Renal cortex interstitium (tissue), 11 donors: ENCODE measurements at regions not wholly inside any gene's neighbourhood (a gene's known extent, or its start where the extent isn't known, plus 50 kb on each side); places are given as distances from the start of the nearest gene placed in this dataset.
A peak's percentile ranks its signal among the peaks of the same experiment; 100 is the strongest.
"Not testable (repeated sequence)": the region's sequence is repeated elsewhere in the genome, so short reads cannot be mapped to it uniquely, and the experiment has no call there.

Experiments
- DNase-seq, 11 donors: peaks; one replicate each; pipeline ENCODE4 v3.0.0-alpha.2; 2013; ENCODE audit warnings: low read depth in 9 of 11, low spot score in 4 of 11; ENCODE audit errors: extremely low read depth in 1 of 11

DNA sequence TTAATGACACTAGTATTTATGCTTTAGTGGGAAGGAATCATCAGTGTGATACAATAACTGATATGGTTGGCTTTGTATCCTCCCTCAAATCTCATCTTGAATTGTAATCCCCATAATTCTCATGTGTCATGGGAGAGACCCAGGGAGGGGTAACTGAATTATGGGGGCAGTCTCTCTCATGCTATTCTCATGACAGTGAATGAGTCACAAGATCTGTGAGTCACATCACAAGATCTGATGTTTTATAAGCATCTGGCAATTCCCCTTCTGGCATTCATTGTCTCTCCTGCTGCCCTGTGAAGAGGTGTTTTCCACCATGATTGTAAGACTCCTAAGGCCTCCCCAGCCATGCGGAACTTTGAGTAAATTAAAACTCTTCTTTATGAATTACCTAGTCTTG lies 1760.3 kb downstream of the NCAM2 start:
- DNase-seq, result no peak

DNA sequence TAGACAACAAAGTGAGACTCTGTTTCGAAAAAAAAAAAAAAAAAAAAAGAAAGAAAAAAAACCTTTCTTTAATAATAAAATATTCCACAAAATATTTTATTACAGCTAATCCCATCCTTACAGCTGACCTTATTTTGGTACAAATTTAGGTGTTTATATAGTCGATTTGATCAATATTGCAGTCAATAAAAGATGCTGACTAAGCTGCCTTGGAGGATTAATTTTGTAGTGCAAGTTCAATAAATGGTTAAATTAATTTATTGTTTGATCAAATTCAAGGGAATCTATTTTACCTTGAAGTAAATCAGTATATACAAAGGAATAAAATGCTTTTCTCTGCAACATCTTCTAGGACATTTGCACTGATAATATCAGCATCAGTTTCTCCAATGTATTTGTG lies 1764.3 kb downstream of the NCAM2 start:
- DNase-seq, result no peak

DNA sequence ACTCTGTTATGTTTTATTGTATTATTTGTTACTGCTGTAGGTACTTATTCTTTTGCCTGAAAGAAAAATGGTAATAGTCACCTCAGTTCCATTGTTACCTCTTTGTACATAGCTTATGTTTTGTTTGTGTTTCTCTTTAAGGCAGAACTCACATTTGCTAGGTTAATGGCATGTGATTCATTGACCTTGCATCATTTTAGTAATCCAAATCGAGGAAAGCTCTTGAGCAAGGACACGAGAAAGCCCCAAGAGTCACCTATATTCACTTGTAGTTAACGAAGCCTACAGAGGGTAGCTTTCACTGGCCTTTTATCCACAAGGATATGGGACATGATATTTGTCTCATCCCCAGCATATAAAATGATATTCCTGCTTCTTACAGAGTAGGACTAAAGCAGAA lies 1765.2 kb downstream of the NCAM2 start:
- DNase-seq, result no peak

DNA sequence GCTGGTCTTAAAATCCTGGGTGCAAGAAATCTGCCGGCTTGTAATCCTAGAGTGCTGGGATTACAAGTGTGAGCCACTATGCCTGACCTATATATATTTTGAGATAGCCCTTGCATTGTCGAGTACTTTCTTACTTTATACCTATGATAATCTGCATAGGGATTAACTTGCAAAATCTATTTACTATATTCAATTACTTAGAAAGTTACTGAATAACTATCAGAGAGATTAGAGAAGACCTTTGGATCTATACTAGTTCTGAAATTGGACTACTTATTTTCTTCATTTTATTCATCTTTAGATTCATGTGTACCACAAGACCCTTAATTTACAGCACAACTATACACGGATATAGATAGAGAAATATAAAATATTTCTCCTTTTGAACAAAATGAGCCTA lies 1766.0 kb downstream of the NCAM2 start:
- DNase-seq, result no peak

DNA sequence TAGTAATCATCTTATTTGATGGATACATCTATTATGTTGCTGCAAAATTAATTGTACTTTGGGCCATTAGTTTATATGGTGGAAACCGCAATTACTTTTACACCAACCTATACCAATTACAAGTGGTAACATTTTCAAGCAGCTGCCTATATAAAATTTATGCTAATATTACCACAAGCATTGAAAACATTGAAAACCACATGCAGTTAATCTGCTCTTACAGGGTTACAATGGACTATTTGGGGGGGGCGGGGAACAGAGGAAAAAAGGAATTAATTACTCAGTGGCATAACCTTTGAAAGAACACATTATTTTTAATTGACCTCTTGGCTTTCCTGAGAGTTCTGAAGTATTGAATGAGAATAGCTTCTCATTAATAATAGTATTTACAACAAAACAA lies 1793.2 kb downstream of the NCAM2 start:
- no peak for DNase-seq

DNA sequence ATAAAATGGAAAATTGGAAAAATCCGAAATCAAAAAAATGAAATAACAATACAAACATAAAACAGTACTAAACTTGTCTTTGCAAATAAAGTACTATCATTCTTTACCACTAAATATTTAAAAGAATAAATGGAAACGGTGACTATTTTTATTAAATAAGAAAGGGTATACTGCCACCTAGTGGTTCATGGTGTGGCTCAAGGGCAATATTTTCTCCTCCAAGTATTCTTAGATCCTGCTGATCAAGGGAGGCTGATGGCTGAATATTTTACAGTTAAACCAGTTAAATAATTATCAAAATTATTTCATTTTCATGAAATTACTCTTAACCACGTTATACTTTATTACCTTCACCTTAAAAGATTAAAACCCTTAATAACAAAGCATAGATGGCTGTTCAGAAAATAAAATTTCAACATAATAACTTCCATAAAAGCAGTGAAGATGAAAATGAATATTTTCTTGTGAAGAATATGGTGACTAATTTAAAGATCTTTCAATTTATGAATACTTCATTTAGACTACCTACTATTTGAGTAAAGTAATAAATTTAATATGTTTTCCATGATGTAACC lies 1793.9 kb downstream of the NCAM2 start:
- peak in 10 of 11 donors; percentile 5 to 41 (median 24) for DNase-seq

DNA sequence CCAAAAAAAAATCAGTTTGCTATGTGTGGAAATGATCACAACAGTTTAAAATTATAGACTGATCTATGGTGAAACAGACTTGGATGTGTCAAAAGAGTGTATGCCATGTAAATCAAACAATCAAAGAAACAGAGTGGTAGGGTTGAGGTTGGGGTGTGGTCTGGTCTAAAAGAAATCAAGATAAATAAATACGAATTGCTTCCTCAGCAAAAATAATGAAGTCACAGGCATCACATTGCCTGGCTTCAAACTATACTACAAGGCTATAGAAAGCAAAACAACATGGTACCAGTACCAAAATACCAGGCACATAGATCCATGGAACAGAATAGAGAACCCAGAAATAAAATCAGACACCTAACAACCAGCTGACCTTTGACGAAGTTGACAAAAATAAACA lies 1796.9 kb downstream of the NCAM2 start:
- DNase-seq, result no peak

DNA sequence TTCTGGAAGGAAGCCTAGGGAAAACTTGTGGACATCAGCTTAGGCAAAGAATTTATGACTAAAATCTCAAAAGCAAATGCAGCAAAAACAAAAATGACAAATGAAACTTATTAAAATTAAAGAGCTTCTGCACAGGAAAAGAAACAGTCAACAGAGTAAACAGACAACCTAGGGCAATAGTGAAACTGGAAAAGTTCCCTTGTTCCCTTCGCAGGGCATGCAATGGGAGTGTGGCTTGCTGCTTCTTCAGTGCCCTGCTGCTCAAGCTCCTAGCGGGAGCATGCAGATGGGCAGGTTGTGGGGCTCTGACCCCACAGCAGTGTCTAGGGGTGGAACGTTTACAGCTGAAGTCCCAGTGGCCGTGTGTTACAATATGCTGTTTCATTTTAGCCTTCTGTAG lies 1797.4 kb downstream of the NCAM2 start:
- no peak for DNase-seq

DNA sequence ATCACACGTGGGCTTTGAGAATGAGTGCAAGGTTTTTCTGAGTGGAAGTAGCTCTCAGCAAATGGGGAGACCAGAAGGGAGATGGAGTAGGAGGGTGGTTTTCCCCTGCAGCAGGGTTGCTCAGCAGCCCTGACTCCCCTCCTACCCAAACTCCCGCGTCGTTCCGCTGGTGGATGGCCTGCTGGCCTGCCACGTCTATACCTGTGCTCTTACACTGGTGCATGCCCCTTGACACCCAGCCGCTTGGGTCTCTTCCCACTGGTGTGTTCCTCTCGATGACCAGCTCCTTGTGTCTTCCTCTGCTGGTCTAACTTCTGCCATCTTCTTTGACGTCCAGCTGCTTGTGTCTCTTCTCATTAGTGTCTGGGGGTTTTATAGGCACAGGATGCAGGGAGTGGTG lies 1797.9 kb downstream of the NCAM2 start:
- no peak for DNase-seq

DNA sequence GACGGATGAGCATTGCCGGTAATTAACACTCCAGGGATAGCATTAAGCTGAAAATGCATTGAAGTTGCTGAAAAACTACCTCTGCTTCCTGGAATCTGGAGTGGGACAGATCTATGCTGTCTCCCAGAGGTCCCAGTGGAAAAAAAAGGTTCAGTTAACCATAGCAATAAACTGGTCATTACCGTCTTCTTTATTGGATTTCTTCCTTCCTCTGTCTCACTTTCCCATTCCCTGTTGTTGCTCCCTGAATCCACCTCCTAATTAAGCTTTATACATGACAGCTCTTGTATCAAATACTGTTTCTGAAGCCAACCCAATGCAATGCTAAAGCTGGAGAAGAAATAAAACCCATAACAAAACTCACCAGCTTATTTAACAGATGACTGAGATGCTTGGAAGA lies 1805.9 kb downstream of the NCAM2 start:
- DNase-seq, result no peak

DNA sequence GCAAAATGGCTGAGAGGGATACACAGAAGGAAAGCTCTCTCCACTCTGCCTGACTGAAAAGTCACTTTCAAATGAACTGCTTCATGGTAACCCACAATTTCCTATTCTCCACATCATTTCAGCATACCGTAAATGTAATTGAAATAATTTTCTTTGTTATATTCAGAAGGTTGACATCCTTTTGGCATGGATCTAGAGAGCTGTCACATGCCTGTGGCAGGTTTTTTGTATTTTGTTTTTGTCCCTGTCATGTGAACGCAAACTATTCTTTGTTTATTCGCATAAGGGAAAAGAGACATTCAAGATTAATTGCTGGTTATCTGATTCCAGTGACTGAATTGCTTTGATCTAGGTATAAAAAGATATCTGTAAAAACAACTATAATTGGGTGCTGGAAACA lies 1808.1 kb downstream of the NCAM2 start:
- no peak for DNase-seq

DNA sequence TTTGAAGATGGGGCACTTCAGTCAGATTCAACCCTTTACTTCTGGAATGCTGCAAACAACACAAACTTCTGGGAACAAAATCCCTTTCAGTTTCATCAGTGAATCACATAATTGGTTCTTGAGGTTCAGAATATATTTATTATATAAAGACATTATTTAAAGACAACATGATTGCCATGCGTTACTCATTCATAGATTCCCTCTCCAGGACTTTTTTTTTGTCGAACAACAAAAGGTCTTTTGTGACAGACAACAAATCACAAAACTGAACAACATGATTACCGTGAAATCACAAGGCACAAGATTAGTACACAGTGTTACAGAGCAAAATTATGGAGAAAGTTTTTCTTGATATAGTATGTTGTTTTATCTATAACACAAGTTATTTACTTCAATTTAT lies 1815.0 kb downstream of the NCAM2 start:
- DNase-seq, result no peak

DNA sequence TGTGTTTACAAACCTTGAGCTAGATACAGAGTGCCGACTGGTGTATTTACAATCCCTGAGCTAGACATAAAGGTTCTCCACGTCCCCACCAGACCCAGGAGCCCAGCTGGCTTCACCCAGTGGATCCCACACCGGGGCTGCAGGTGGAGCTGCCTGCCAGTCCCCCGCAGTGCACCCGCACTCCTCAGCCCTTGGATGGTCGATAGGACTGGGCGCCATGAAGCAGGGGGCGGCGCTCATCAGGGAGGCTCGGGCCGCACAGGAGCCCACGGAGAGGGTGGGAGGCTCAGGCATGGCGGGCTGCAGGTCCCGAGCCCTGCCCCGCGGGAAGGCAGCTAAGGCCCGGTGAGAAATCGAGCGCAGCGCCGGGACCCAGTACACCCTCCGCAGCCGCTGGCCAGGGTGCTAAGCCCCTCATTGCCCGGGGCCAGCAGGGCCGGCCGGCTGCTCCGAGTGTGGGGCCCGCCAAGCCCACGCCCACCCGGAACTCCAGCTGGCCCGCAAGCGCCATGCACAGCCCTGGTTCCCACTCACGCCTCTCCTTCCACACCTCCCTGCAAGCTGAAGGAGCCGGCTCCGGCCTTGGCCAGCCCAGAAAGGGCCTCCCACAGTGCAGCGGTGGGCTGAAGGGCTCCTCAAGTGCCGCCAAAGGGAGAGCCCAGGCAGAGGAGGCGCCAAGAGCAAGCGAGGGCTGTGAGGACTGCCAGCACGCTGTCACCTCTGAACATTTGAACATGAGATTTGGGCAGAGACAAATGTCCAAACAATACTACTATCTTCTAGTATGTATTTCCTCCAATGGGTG lies 1820.7 kb downstream of the NCAM2 start:
- DNase-seq, result not testable (repeated sequence)

DNA sequence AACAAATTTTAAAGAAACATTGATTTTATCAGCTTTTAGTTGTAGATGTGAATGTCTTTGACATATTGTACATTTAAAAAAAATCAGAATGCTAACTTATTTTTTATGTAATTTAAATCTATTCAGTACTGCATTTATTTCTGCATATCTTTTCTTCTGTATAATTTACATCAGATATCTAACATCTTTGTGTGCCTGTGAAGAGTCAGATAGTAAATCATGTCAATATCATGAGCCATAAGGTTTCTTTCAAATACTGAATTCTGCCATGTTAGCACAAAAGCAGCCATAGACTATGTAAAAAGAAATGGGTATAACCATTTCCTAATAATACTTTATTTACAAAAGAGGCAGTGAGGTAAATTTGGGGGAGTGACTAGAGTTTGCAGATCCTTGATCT lies 1829.2 kb downstream of the NCAM2 start:
- DNase-seq, result no peak

DNA sequence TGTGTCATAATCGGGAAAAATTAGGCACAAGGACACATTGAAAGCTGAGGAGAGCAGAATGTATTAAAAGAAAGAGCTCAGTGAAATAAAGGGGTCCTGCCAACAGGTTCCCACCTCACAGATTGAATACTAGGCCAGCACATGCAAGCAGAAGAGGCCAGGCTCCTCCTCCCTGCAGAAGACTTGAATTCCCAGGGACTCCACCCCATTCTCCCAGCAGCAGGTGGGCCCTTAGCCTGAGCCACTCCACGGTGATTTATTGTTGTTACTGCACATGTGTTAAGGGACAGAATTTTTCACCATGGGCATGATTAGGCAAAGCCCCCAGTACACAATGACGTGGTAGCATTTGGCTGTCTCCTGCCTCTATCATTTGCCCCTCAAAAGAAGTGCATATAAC lies 1844.7 kb downstream of the NCAM2 start:
- no peak for DNase-seq

DNA sequence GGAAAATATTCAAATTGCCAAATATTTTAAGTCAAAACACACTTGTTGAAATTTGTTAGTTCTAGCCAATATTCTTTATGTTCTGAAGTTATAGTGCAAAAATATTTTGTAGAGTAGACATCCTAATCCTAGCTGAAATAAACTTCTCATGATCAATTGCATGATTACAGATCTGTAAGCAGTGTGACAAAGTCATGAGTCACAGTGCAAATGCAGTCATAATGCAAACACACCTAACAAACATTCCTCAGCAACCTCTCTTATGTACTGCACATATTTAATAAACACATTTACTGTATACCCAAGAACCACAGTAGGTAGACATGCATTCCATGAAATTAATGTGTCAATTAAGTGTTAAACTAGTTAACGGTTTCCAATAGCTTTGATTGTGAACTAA lies 1857.4 kb downstream of the NCAM2 start:
- DNase-seq, result no peak

DNA sequence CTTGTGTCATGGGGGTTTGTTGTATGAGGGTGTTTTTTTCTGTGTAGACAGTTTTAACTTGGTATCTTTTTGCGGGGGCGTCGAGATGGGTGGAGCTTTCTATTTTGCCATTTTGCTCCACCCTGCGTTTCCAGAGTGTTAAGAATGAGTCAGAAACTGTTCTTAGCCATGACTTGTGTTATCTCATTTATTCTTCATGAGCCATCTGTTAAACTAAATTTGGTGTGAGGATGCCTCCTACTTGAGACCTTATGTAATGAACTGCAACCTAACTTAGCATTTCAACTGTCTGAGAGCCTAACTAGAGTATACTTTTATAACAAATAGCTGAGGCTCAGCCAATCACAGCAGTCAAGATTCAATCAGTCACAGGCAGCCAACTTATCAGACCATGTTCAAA lies 1873.5 kb downstream of the NCAM2 start:
- DNase-seq, result no peak

DNA sequence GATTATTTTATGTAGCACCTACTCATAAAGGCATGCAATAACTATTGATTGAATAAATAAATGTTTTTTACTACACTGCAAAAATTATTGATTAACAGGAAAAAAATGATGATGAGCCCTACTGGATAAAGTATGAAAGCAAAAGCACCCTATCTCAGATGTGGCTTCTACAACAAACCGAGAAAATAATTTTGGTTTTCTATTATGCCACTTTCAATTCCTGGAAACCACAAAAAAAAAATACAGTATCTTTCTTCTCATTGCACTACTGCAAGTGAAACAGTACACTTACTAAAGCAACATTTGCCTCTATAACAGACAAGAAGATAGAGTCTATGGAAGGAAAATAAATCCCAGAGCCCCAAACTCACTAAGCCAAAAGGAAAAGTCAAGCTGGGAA lies 1882.4 kb downstream of the NCAM2 start:
- no peak for DNase-seq

DNA sequence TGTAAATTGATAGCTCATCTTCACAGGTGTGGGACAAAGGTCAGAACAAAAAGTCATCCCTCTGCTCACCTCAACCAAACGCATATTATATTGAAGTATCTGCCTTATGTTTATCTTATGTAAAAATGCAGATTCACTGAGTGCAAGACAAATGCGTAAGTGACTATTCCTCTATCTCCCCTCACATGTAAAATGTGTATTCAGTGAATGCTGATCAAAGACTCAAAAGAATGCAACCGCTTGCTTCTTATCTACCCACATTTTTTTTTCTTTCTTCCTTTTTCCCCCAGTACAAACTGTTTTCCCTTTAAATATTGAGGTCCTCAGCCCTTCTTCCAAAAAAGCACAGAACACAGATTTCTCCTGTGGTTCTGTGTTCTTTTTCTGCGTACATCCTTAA lies 1882.9 kb downstream of the NCAM2 start:
- DNase-seq, result no peak

DNA sequence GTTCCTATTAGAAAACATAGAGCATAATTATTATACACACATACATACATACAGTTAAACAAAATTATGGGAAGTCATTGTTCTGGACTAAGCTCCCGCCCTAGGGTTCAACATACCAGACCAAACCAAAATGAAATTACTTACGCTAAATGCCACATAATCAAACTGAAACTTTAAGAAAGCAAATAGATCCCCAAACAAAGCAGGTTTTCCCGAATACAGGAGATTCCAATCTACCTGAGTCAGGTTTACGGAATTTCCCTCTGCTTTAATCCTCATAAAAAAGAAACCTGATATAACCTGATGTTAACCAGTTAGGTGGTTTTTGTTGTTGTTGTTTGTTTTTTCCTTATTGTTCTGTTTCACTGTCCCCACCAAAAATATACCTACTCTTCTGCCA lies 1886.9 kb downstream of the NCAM2 start:
- DNase-seq, result no peak

DNA sequence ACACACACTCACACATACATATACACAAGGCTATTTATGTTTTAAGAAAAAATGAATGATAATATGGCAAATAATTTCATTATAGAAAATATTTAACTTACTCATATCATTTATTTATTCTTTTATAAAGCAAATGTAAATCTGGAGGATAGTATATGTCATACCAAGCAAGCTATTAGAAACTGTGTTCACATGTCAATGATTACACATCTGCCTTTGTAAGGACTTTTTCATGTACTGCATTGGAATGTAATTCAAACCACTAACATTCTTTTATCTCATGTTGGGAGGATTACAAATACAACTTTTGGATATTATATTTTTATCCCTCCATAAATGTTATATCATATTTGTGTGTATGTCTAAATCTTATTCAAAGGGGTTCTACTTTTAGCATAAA lies 1887.4 kb downstream of the NCAM2 start:
- DNase-seq, result no peak
